ENCODE measurements at regions not wholly inside any gene's neighbourhood (a gene's known extent, or its start where the extent isn't known, plus 50 kb on each side); places are given as distances from the start of the nearest gene placed in this dataset.

DNA sequence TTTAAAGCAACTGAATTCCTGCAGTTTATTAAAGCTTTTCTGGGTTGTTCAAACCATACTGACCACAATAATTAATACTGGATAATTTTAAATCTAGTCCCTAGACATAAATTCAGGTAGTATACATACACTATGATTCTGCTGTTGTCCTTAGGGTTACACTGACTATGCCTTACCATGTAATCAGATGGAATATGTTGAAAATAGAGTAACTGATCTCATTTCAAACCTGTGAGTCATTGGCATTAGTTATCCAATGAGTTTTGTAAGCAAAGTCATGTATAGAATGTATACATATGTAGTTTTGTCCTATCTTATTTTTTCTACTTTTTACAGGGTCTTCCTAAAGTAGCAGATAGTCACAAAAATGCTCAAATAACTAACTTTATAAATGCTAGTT, 517.1 kb upstream of the CCDC54 start:
- TF ChIP-seq, protein P1, sequence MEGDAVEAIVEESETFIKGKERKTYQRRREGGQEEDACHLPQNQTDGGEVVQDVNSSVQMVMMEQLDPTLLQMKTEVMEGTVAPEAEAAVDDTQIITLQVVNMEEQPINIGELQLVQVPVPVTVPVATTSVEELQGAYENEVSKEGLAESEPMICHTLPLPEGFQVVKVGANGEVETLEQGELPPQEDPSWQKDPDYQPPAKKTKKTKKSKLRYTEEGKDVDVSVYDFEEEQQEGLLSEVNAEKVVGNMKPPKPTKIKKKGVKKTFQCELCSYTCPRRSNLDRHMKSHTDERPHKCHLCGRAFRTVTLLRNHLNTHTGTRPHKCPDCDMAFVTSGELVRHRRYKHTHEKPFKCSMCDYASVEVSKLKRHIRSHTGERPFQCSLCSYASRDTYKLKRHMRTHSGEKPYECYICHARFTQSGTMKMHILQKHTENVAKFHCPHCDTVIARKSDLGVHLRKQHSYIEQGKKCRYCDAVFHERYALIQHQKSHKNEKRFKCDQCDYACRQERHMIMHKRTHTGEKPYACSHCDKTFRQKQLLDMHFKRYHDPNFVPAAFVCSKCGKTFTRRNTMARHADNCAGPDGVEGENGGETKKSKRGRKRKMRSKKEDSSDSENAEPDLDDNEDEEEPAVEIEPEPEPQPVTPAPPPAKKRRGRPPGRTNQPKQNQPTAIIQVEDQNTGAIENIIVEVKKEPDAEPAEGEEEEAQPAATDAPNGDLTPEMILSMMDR (IDR thresholded peaks at IDR 0.05), result no peak
- no peak for TF ChIP-seq ZFX (IDR thresholded peaks at IDR 0.05; ENCODE audit: borderline replicate concordance)

All from 22Rv1 (cell line).